ENCODE measurements at regions not wholly inside any gene's neighbourhood (a gene's known extent, or its start where the extent isn't known, plus 50 kb on each side); places are given as distances from the start of the nearest gene placed in this dataset.

DNA sequence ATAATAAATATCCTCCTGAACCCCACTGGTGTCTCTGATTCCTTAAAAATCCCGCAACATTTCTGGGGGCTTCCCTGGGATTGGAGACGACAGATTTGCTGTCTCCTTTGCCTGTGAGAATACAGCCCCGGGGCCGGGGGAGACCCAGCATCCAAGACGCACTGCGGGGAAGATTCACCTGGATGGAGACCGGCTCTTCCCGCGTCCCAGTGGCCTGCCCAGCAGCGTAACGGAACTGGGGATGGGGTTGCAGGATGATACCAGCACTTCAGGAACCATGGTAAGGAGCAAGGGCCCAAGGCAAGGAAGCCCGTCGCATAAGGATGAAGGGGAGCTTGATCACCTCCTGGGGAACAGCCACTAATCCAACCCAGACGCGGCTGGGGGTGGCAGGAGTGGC lies 53.3 kb upstream of the OR4C15 start:
- intact Hi-C loops (cut with DNase I; ENCODE audit: low total_unique reads) = no loop called here
- in situ Hi-C loops (cut with MboI; ENCODE audit: low pct_ligation_motif_present in 1 of 4, low pct_unique_long_range_greater_than_20kb in 1 of 4, low sequenced_read_pairs in 3 of 4) = no loop called here
- no peaks in the 10 kb centered on the region for H3K27me3 ChIP-seq
- no peak for DNase-seq
- H3K4me1 ChIP-seq = no peaks in the 10 kb centered on the region
- 94% methylated on average over 15 of the region's 15 CpGs; no CpG with 5 or more reads in 1 of the 2 donors for WGBS, 2 donors (ENCODE audit: low coverage in 1 of 2)
- H3K36me3 ChIP-seq = no peaks in the 10 kb centered on the region
- TF ChIP-seq POLR2A (IDR thresholded peaks at IDR 0.05) (no peak), EP300 (IDR thresholded peaks at IDR 0.05; ENCODE audit: low read depth) (no peak), POLR2AphosphoS5 (IDR thresholded peaks at IDR 0.05) (no peak)
- TF ChIP-seq, protein P1, sequence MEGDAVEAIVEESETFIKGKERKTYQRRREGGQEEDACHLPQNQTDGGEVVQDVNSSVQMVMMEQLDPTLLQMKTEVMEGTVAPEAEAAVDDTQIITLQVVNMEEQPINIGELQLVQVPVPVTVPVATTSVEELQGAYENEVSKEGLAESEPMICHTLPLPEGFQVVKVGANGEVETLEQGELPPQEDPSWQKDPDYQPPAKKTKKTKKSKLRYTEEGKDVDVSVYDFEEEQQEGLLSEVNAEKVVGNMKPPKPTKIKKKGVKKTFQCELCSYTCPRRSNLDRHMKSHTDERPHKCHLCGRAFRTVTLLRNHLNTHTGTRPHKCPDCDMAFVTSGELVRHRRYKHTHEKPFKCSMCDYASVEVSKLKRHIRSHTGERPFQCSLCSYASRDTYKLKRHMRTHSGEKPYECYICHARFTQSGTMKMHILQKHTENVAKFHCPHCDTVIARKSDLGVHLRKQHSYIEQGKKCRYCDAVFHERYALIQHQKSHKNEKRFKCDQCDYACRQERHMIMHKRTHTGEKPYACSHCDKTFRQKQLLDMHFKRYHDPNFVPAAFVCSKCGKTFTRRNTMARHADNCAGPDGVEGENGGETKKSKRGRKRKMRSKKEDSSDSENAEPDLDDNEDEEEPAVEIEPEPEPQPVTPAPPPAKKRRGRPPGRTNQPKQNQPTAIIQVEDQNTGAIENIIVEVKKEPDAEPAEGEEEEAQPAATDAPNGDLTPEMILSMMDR (IDR thresholded peaks at IDR 0.05) = no peak
- H3K9me3 ChIP-seq = peaks cover 0 to 11% of the 10 kb centered on the region in 2 donors
- no peak overlapping the region for H3K4me3 ChIP-seq
- H3K27ac ChIP-seq = no peak overlapping the region

DNA sequence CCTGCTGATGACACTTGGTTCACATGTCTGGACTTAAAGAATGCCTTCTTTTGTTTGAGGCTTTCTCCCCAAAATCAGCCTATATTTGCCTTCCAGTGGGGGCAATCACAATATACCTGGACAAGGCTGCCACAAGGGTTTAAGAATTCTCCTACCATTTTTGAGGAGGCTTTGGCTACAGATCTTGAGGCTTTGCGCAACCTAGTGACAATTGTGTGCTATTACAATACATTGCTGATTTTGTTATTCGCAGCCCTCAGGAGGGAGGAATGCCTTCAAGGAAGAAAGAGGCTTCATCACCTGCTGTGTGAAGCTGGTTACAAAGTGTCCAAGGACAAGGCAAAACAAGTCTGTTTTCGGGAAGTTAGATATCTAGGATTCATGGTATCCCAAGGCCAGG lies 50.8 kb upstream of the OR4C15 start:
- in situ Hi-C loops (cut with MboI; ENCODE audit: low pct_ligation_motif_present in 1 of 4, low pct_unique_long_range_greater_than_20kb in 1 of 4, low sequenced_read_pairs in 3 of 4) (no loop called here), intact Hi-C loops (cut with DNase I; ENCODE audit: low total_unique reads) (no loop called here)
- TF ChIP-seq POLR2A (IDR thresholded peaks at IDR 0.05) = no peak
- no peak for TF ChIP-seq EP300 (IDR thresholded peaks at IDR 0.05; ENCODE audit: low read depth)
- TF ChIP-seq POLR2AphosphoS5 (IDR thresholded peaks at IDR 0.05) = no peak
- TF ChIP-seq, protein P1 (IDR thresholded peaks at IDR 0.05) = no peak
- peaks cover 0 to 7% of the 10 kb centered on the region in 2 donors for H3K9me3 ChIP-seq
- H3K4me3 ChIP-seq = no peak overlapping the region
- DNase-seq = no peak
- no peaks in the 10 kb centered on the region for H3K27me3 ChIP-seq
- H3K4me1 ChIP-seq = no peaks in the 10 kb centered on the region
- H3K27ac ChIP-seq = no peak overlapping the region
- 63 to 86% methylated on average over 2 to 3 of the region's 3 CpGs for WGBS, 2 donors (ENCODE audit: low coverage in 1 of 2)
- H3K36me3 ChIP-seq = no peaks in the 10 kb centered on the region

Measured in transverse colon (tissue), 4 donors.